Testis (tissue), 2 donors: ENCODE measurements at regions not wholly inside any gene's neighbourhood (a gene's known extent, or its start where the extent isn't known, plus 50 kb on each side); places are given as distances from the start of the nearest gene placed in this dataset.

Experiments
- DNase-seq: peaks from one replicate; pipeline ENCODE4 v3.0.0-alpha.2; 2019
- H3K27ac ChIP-seq, 2 donors: fragments of 200-600 bp; sonication (generic); one replicate each; pipeline ENCODE4 v1.5.1; 2019
- H3K27me3 ChIP-seq: fragments of 200-600 bp; sonication (generic); one replicate; pipeline ENCODE4 v1.5.1; 2019
- H3K36me3 ChIP-seq: fragments of 200-600 bp; sonication (generic); one replicate; pipeline ENCODE4 v1.5.1; 2017; ENCODE audit warnings: low read depth; ENCODE audit errors: missing control alignments
- H3K4me1 ChIP-seq: fragments of 200-600 bp; sonication (generic); one replicate; pipeline ENCODE4 v1.5.1; 2019
- H3K4me3 ChIP-seq, 2 donors: fragments of 200-600 bp; sonication (generic); one replicate each; pipeline ENCODE4 v1.5.1; 2017 to 2019
- H3K9me3 ChIP-seq: fragments of 200-600 bp; sonication (generic); one replicate; pipeline ENCODE4 v1.5.1; 2017
- CTCF ChIP-seq, 3 experiments: fragments of 450-650 bp in 2 of 3; fragments of 200-600 bp in 1 of 3; sonication (generic) in 1 of 3; IDR thresholded peaks; one replicate each; pipeline ENCODE4 v1.5.1; 2016 to 2019; ENCODE audit warnings: antibody characterized with exemption in 3 of 3, mild to moderate bottlenecking in 2 of 3, moderate library complexity in 1 of 3
- POLR2A ChIP-seq: fragments of 450-650 bp; IDR thresholded peaks from one replicate; pipeline ENCODE4 v1.6.1; 2017; ENCODE audit warnings: antibody characterized with exemption, mild to moderate bottlenecking, moderate library complexity
- WGBS, 2 donors: methylation state at CpG; one replicate each; pipeline ENCODE4 v1.1.5; 2018; 5-methylcytosine and 5-hydroxymethylcytosine counted together
- intact Hi-C: fragments of 100-400 bp; cut with DNase I; formaldehyde crosslinking; loops from one replicate; pipeline ENCODE4 v1.15.1; 2023; ENCODE audit warnings: low total_unique reads

DNA sequence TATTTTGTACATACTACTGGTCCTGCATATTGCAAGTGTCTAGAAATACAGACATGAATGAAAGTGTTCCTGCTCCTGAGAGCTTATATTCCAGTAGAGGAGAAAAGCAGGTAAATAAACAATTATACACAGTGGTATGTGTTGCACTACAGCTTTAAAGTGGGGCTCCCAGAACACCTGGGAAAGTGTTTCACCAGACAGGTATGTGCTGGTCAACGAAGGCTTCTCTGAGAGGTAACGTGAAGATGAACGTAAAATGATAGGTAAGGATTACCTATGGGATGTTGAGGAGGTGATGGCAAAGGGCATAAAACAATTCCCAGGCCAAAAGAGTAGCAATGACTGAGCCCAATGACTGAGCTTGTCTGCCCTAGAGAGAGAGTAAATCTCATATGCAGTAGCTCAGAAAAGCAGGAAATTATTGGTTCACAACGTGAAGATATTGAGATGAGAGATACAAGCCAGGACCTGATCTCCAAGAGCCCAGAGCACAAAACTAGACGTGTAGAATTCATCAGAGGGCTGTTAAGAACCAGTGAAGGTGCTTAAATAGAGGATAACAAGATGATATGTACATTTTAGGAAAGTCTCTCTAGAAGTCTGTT, 459.1 kb upstream of the BCHE start:
- TF ChIP-seq POLR2A (no peak), CTCF (IDR thresholded peaks at IDR 0.05) (no peak)
- Histone ChIP-seq H3K27ac (no peak overlapping the region), H3K4me3 (no peak overlapping the region), H3K9me3 (no peaks in the 10 kb centered on the region), H3K4me1 (no peaks in the 10 kb centered on the region), H3K36me3 (no peaks in the 10 kb centered on the region), H3K27me3 (no peaks in the 10 kb centered on the region)
- DNase-seq = no peak
- 50 to 61% methylated on average over 5 of the region's 5 CpGs for WGBS, 2 donors
- intact Hi-C loops = no loop called here

GRCh38 chr3:166291186-166291955, 454.1 kb upstream of the BCHE start:
- no peak overlapping the region for H3K4me3 ChIP-seq
- TF ChIP-seq CTCF (IDR thresholded peaks at IDR 0.05) = no peak
- TF ChIP-seq POLR2A = no peak
- H3K9me3 ChIP-seq = no peaks in the 10 kb centered on the region
- DNase-seq = no peak
- 70 to 72% methylated on average over 5 of the region's 5 CpGs for WGBS, 2 donors
- no peak overlapping the region for H3K27ac ChIP-seq
- H3K27me3 ChIP-seq = no peaks in the 10 kb centered on the region
- intact Hi-C loops = no loop called here
- no peaks in the 10 kb centered on the region for H3K4me1 ChIP-seq
- H3K36me3 ChIP-seq = no peaks in the 10 kb centered on the region

DNA sequence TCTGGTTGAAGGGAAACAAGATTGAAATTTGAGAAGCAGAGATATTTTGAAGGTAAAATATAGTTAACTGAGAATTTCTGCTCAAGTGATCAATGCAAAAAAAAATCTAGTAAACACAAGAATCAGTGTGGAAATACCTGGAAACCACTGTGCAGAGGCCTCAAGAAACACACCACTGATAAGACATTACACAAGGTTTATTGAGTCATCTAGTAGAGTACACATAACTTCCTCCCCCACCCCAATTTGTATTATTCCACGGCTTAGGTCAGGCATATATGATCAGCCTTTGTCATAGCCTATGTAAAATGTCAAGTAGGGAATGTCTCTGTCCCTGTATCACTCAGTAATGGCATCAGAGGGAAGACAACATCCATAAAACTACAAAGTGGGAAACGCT, 447.8 kb upstream of the BCHE start:
- Histone ChIP-seq H3K27me3 (no peaks in the 10 kb centered on the region), H3K9me3 (no peaks in the 10 kb centered on the region), H3K36me3 (no peaks in the 10 kb centered on the region), H3K4me1 (no peaks in the 10 kb centered on the region), H3K4me3 (no peak overlapping the region), H3K27ac (no peak overlapping the region)
- intact Hi-C loops = no loop called here
- DNase-seq = no peak
- WGBS, 2 donors = 88 to 92% methylated on average over 2 of the region's 2 CpGs
- TF ChIP-seq POLR2A (no peak), CTCF (IDR thresholded peaks at IDR 0.05) (no peak)

DNA sequence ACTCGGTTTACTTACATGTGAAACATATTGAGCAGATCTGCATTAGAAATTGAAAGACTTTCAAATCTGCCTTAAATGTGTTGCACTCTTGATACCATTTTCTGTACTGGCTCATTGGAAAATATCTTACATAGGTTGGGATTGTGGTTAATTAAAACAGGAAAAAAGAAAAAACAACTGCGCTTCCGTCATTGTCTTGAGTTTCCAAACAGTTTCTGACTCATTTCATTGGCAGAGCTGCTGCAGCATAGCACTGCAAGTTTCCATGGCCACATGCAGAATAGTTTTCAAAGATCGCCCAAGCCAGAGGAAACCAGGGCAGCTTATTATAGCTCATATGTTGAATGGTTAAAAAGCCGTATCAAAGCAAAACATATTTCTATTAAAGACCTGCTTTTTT, 446.6 kb upstream of the BCHE start:
- no peaks in the 10 kb centered on the region for H3K27me3 ChIP-seq
- no peak for TF ChIP-seq CTCF (IDR thresholded peaks at IDR 0.05)
- TF ChIP-seq POLR2A = no peak
- H3K27ac ChIP-seq = no peak overlapping the region
- H3K36me3 ChIP-seq = no peaks in the 10 kb centered on the region
- H3K9me3 ChIP-seq = no peaks in the 10 kb centered on the region
- no peak for DNase-seq
- 70 to 78% methylated on average over 5 of the region's 5 CpGs for WGBS, 2 donors
- H3K4me3 ChIP-seq = no peak overlapping the region
- intact Hi-C loops = no loop called here
- no peaks in the 10 kb centered on the region for H3K4me1 ChIP-seq

GRCh38 chr3:166282931-166283330, 445.7 kb upstream of the BCHE start:
- Histone ChIP-seq H3K27ac (no peak overlapping the region), H3K4me3 (no peak overlapping the region), H3K9me3 (no peaks in the 10 kb centered on the region), H3K4me1 (no peaks in the 10 kb centered on the region), H3K27me3 (no peaks in the 10 kb centered on the region), H3K36me3 (no peaks in the 10 kb centered on the region)
- TF ChIP-seq POLR2A = no peak
- TF ChIP-seq CTCF (IDR thresholded peaks at IDR 0.05) = no peak
- DNase-seq = peak; percentile 63
- intact Hi-C loops = no loop called here
- 29 to 54% methylated on average over 2 of the region's 2 CpGs for WGBS, 2 donors
